H1 (cell line): ENCODE measurements at regions not wholly inside any gene's neighbourhood (a gene's known extent, or its start where the extent isn't known, plus 50 kb on each side); places are given as distances from the start of the nearest gene placed in this dataset.

Experiments used
- CTBP2 ChIP-seq: IDR thresholded peaks from 2 replicates; pipeline ENCODE4 v1.7.0; 2011; ENCODE audit warnings: borderline replicate concordance, mild to moderate bottlenecking, moderate library complexity, mixed read lengths, low read length; ENCODE audit not compliant: insufficient read depth, insufficient read length
- EP300 ChIP-seq, 2 experiments: IDR thresholded peaks; 1 replicate in 1 of 2; 2 replicates in 1 of 2; pipeline ENCODE4 v1.6.1; 2011 to 2012; ENCODE audit warnings: low read depth in 2 of 2, low read length in 2 of 2, mild to moderate bottlenecking in 2 of 2, borderline replicate concordance in 1 of 2, inconsistent platforms in 1 of 2, moderate library complexity in 1 of 2
- NANOG ChIP-seq: IDR thresholded peaks from 2 replicates; pipeline ENCODE4 v1.6.1; 2011; ENCODE audit warnings: low read length, low read depth, mild to moderate bottlenecking, inconsistent platforms; ENCODE audit not compliant: insufficient read depth, poor library complexity, severe bottlenecking
- SP4 ChIP-seq: IDR thresholded peaks from 2 replicates; pipeline ENCODE4 v1.6.1; 2012; ENCODE audit warnings: low read length, inconsistent platforms
- SUZ12 ChIP-seq: fragments of 200-600 bp; sonication (generic); IDR thresholded peaks from 2 replicates; pipeline ENCODE4 v1.6.1; 2012; ENCODE audit warnings: mild to moderate bottlenecking, inconsistent platforms, low read length, moderate library complexity, mixed read lengths

DNA sequence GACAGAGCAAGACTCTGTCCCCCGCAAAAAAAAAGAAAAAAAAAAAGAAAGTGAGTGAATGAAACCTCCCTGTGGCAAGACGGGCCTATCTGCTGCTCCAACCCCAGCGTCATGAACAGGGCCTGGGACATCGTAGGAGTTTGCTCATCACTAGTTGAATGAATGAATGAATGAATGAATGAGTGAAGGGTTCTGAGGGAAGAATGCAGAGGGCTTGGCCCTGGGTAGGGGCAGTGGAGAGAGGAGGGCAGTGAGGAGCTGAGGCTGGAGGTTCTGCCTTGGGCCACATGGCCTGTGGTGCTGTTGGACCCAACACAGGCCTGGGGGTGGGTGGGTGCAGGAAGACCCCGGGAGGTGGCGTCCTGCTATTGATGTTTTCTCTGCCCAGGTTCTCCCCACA lies 125.5 kb upstream of the CIBAR2 start (continued):
- no peak for TF ChIP-seq SUZ12
- TF ChIP-seq CTBP2, result no peak
- no peak for TF ChIP-seq SP4
- no peak for TF ChIP-seq NANOG
- no peak for TF ChIP-seq EP300 (IDR thresholded peaks at IDR 0.05; ENCODE audit: borderline replicate concordance in 1 of 2, low read depth in 2 of 2, low read length in 2 of 2)
